K562 (cell line): ENCODE measurements at regions not wholly inside any gene's neighbourhood (a gene's known extent, or its start where the extent isn't known, plus 50 kb on each side); places are given as distances from the start of the nearest gene placed in this dataset.
A peak's percentile ranks its signal among the peaks of the same experiment; 100 is the strongest.

Experiments used
- ATAC-seq: fragments of 200-7000 bp; cut with Tn5 transposase; 3 replicates; pipeline ENCODE4 v1.9.1; 2020; ENCODE audit warnings: moderate library complexity
- BruUV-seq: library from RNA; stranded (reverse); fragments of 400-500 nt; replicated peaks from 2 replicates; lab custom pipeline; 2021; lab: Mats Ljungman, UMichigan
- CTCF ChIA-PET: fragments of 300-600 bp; formaldehyde crosslinking; extraction: SDS; loops from one replicate; lab custom pipeline; 2021; ENCODE audit warnings: low intra/inter-chr PET ratio; lab: Yijun Ruan, JAX
- POLR2A ChIA-PET: fragments of 300-600, 350-650 bp; sonication (Branson Sonifier 250); formaldehyde crosslinking; extraction: SDS; loops from one replicate; lab custom pipeline; 2021; ENCODE audit warnings: antibody characterized with exemption, inconsistent platforms; lab: Yijun Ruan, JAX
- DNase-seq, 4 experiments: peaks; one replicate each; pipeline versions ENCODE4 v3.0.0 to v3.0.0-alpha.2; 2011 to 2018; ENCODE audit warnings: low spot score in 3 of 4, mixed read lengths in 3 of 4; ENCODE audit errors: extremely low read depth in 1 of 4
- FAIRE-seq: peaks from 2 replicates; lab custom pipeline; 2011; peaks lifted over from hg19 to GRCh38; lab: Jason Lieb, UNC
- H2AFZ ChIP-seq: 2 replicates; pipeline ENCODE4 v1.6.0; 2011; ENCODE audit warnings: low read depth, low read length, control low read depth, inconsistent platforms
- H3K27ac ChIP-seq: fragments of 200-600 bp; 3 replicates; pipeline ENCODE4 v1.8.0; 2011; ENCODE audit warnings: low read depth, mild to moderate bottlenecking, control low read depth, inconsistent platforms, low read length, moderate library complexity, mixed read lengths; ENCODE audit errors: extremely low read depth
- H3K27me3 ChIP-seq, 2 experiments: fragments of 300-600 bp in 1 of 2; 2 replicates in 1 of 2; 3 replicates in 1 of 2; pipeline versions ENCODE4 v1.6.0 to v1.8.0; 2011; ENCODE audit warnings: inconsistent platforms in 2 of 2, low read length in 2 of 2, mild to moderate bottlenecking in 1 of 2, mixed read lengths in 1 of 2, moderate library complexity in 1 of 2; ENCODE audit not compliant: control insufficient read depth in 2 of 2, insufficient read depth in 2 of 2
- H3K36me3 ChIP-seq: fragments of 300-600 bp; 3 replicates; pipeline ENCODE4 v1.8.0; 2011; ENCODE audit warnings: mild to moderate bottlenecking, low read length, inconsistent platforms; ENCODE audit not compliant: control insufficient read depth, insufficient read depth
- H3K4me1 ChIP-seq, 2 experiments: fragments of 200-600 bp in 1 of 2; replicated peaks in 1 of 2; 2 replicates in 1 of 2; 3 replicates in 1 of 2; pipeline versions ENCODE4 v1.5.1 to v1.8.0; 2011; ENCODE audit warnings: inconsistent platforms in 2 of 2, low read length in 2 of 2, mild to moderate bottlenecking in 1 of 2, mixed read lengths in 1 of 2, moderate library complexity in 1 of 2; ENCODE audit not compliant: control insufficient read depth in 2 of 2, insufficient read depth in 2 of 2
- H3K4me2 ChIP-seq: 2 replicates; pipeline ENCODE4 v1.6.1; 2011; ENCODE audit warnings: low read length, control low read depth, inconsistent platforms, mixed read lengths; ENCODE audit not compliant: insufficient read depth
- H3K4me3 ChIP-seq: fragments of 200-600 bp; sonication (generic), shearing (Covaris generic); 2 replicates; pipeline ENCODE4 v1.5.1; 2016; ENCODE audit warnings: control low read depth, inconsistent platforms
- H3K79me2 ChIP-seq: fragments of 200-600 bp; 3 replicates; pipeline ENCODE4 v1.8.0; 2011; ENCODE audit warnings: low read length, inconsistent platforms; ENCODE audit not compliant: control insufficient read depth, insufficient read depth
- H3K9ac ChIP-seq, 2 experiments: 2 replicates each; pipeline versions ENCODE4 v1.6.0 to v1.6.1; 2011; ENCODE audit warnings: low read depth in 2 of 2, low read length in 2 of 2, control low read depth in 1 of 2, inconsistent platforms in 1 of 2, mild to moderate bottlenecking in 1 of 2, mixed read lengths in 1 of 2; ENCODE audit not compliant: insufficient read depth in 1 of 2
- H3K9me1 ChIP-seq: one replicate; pipeline ENCODE4 v1.6.0; 2011; ENCODE audit warnings: inconsistent platforms, mild to moderate bottlenecking, low read length, moderate library complexity; ENCODE audit not compliant: control insufficient read depth, insufficient read depth
- H3K9me3 ChIP-seq: replicated peaks from 2 replicates; pipeline ENCODE4 v1.5.1; 2011; ENCODE audit warnings: low read depth, low read length, inconsistent platforms; ENCODE audit not compliant: control insufficient read depth, insufficient read depth
- H4K20me1 ChIP-seq: replicated peaks from 2 replicates; pipeline ENCODE4 v1.6.1; 2011; ENCODE audit warnings: low read length, inconsistent platforms, mixed read lengths; ENCODE audit not compliant: control insufficient read depth, insufficient read depth
- BRD9 ChIP-seq: fragments of 450-650 bp; IDR thresholded peaks from 2 replicates; pipeline ENCODE4 v1.6.1; 2018; ENCODE audit warnings: low read depth; ENCODE audit not compliant: partially characterized antibody
- CBFA2T3 ChIP-seq: fragments of 450-650 bp; IDR thresholded peaks from 2 replicates; pipeline ENCODE4 v1.6.1; 2017
- DEAF1 ChIP-seq: fragments of 450-650 bp; formaldehyde crosslinking; IDR thresholded peaks from 2 replicates; pipeline ENCODE4 v1.4.0; 2020; ENCODE audit warnings: mild to moderate bottlenecking, moderate library complexity
- TEAD4 ChIP-seq, 2 experiments: sonication (generic) in 1 of 2; formaldehyde crosslinking in 1 of 2; IDR thresholded peaks; 2 replicates each; pipeline versions ENCODE4 v1.6.1 to v1.8.0; 2012 to 2022; ENCODE audit warnings: borderline replicate concordance in 1 of 2, inconsistent platforms in 1 of 2, low read length in 1 of 2, mild to moderate bottlenecking in 1 of 2, missing genetic modification reagents in 1 of 2
- YY1 ChIP-seq, 3 experiments: IDR thresholded peaks; 2 replicates each; pipeline ENCODE4 v1.6.1; 2011; ENCODE audit warnings: low read length in 2 of 3, mild to moderate bottlenecking in 2 of 3, moderate library complexity in 2 of 3, borderline replicate concordance in 1 of 3, control low read depth in 1 of 3, low read depth in 1 of 3; ENCODE audit not compliant: insufficient read depth in 3 of 3, insufficient replicate concordance in 2 of 3, control insufficient read depth in 1 of 3, insufficient read length in 1 of 3; ENCODE audit errors: extremely low read depth in 1 of 3
- ZBTB26 ChIP-seq: fragments of 450-650 bp; formaldehyde crosslinking; IDR thresholded peaks from 2 replicates; pipeline ENCODE4 v1.4.0; 2022; ENCODE audit warnings: missing genetic modification characterization
- WGBS: fragments of 100-300 bp; shearing (Covaris generic); methylation state at CpG from one replicate; pipeline ENCODE4 v1.1.6; 2016; ENCODE audit warnings: low coverage, mixed read lengths; ENCODE audit not compliant: insufficient coverage; ENCODE audit errors: missing lambda C conversion rate; 5-methylcytosine and 5-hydroxymethylcytosine counted together
- in situ Hi-C: fragments of 300-500 bp; cut with MboI; formaldehyde crosslinking; loops from 4 replicates; pipeline ENCODE4 v1.15.0; 2018; ENCODE audit warnings: inconsistent platforms, mixed read lengths
- intact Hi-C: fragments of 100-400 bp; cut with micrococcal nuclease; formaldehyde crosslinking; loops from 2 replicates; pipeline ENCODE4 v1.14.2; 2022

- TF ChIP-seq DEAF1 (CRISPR knock-in tag), result no peak
- TF ChIP-seq BRD9, result no peak
- TF ChIP-seq YY1 (IDR thresholded peaks at IDR 0.05; ENCODE audit: borderline replicate concordance in 1 of 3, control insufficient read depth in 1 of 3, extremely low read depth in 1 of 3, insufficient read depth in 3 of 3, insufficient read length in 1 of 3, insufficient replicate concordance in 2 of 3, low read depth in 1 of 3, low read length in 2 of 3), result no peak
Measured at GRCh38 chr7:119969763-119970162, 303.2 kb upstream of the KCND2 start (continued).

GRCh38 chr7:119974972-119975371 lies 298.0 kb upstream of the KCND2 start:
- no TSS peak for BruUV-seq
- Histone ChIP-seq H4K20me1 (no peaks in the 10 kb centered on the region), H3K9ac (no peak overlapping the region), H3K27ac (no peak overlapping the region)
- ChIA-PET CTCF (no interaction called here), POLR2A (no interaction called here)
- DNase-seq, result no peak
- 24% methylated on average over 1 of the region's 1 CpG for WGBS
- no peak for FAIRE-seq
- intact Hi-C loops, result no loop called here
- TF ChIP-seq TEAD4 (IDR thresholded peaks at IDR 0.05; ENCODE audit: low read length) (peak; percentile 19; the same call in 1 of the 2 replicates), TEAD4 (CRISPR knock-in tag; IDR thresholded peaks at IDR 0.05; ENCODE audit: borderline replicate concordance) (no peak), CBFA2T3 (0 out of 2 replicates have a peak, but pooled peaks have one; percentile 56), ZBTB26 (CRISPR knock-in tag) (no peak)
- TF ChIP-seq, all 486 proteins: peak for 2
- Histone ChIP-seq H3K4me2 (no peak overlapping the region), H3K27me3 (no peaks in the 10 kb centered on the region), H2AFZ (peak overlapping the region; percentile 17; the same call in 1 of the 2 replicates), H3K9me1 (no peaks in the 10 kb centered on the region), H3K9me3 (no peaks in the 10 kb centered on the region), H3K79me2 (no peaks in the 10 kb centered on the region), H3K4me1 (no peaks in the 10 kb centered on the region), H3K36me3 (no peaks in the 10 kb centered on the region), H3K4me3 (no peak overlapping the region)
- in situ Hi-C loops, result no loop called here
- ATAC-seq, result peak; percentile 47; the same call in 2 of the 3 replicates
